Stimulated activated CD4-positive, alpha-beta T cell treated with anti-CD3 and anti-CD28 coated beads, Interleukin-2, amount 100 ng/mL, for 4 hours (primary cell): ENCODE measurements at regions not wholly inside any gene's neighbourhood (a gene's known extent, or its start where the extent isn't known, plus 50 kb on each side); places are given as distances from the start of the nearest gene placed in this dataset.
A peak's percentile ranks its signal among the peaks of the same experiment; 100 is the strongest.

ENCODE experiments used
- DNase-seq: peaks from one replicate; pipeline ENCODE4 v3.0.0-alpha.2; 2020; ENCODE audit warnings: low read depth

DNA sequence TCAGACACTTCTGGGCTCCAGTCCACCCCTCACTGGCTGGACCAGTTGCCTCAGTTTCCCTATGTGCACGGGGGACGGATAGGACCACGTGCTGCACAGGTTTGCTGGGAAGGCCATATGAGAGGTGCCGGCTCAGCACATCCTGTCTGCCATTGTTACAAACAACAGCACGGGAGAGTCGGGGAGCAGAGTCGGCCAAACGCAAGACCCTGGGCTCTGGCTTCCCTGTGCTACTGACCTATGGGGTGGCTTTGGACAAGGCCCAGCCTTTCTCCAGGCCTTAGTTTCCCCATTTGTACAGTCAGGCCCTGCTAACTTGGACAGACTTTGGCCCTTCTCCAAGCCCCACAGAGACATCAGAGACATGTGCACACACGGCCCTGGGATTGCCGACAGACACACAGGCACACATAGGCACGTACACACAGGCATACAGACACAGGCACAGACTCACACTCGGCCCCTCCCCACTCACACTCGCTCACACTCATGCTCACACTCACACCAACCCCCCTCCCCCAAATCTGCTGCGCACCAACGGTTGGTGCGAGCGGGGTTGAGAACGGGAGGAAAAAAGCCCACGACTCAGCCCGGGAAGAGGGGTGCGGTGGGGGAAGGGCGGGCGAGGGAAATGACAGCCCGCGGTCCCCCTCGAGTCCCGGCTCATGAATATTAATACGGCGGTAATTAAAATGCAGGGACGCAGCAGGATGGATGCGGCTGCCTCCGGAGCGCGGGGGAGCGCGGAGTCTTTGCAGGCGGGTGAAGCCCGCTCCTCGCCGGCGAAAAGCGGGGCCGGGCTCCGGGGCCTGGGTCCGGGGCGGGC lies 133.0 kb downstream of the C9orf50 start:
- DNase-seq: peak; percentile 59

DNA sequence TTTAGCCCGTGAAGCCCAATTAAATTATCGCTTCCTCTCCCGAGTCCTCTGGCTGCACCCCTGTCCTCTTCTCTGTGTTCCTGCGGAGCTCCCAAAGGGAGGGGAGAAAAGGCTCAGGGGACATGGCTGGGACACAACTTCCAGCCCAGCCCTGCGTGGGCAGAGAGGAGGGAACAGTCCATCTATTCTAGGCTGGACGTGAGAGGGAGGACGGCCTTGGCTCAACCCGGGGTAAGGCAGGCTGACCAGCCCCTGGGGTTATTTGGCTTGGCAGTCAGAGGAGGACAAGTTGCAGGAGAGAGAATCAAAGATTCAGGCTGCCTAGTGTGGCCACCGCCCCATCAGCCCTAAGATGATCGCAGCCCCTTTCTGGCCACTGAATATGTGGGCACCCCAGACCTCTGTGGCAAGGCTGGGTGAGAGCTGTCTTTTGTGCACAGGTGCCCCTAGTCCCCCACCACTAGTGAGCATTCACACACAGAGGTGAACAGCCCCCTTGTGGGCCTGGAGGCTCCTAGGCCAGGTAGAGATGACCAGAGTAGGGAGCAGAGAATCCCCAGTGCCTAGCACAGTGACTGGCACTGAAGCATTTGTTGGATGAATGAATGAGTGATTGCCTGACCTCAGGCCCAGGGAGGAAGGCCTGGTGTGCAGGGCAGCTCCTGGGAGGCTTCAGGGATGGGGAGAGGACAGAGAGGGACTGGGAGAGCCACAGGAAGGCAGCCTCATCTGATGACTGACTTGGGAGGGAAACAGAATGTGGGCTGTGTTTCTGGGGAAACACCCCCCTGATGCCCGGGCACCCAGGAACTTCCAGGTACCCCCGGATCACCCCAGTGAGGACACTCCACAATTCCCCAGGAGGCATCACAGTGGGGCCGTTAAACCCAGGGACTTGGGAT lies 133.9 kb downstream of the C9orf50 start:
- no peak for DNase-seq

DNA sequence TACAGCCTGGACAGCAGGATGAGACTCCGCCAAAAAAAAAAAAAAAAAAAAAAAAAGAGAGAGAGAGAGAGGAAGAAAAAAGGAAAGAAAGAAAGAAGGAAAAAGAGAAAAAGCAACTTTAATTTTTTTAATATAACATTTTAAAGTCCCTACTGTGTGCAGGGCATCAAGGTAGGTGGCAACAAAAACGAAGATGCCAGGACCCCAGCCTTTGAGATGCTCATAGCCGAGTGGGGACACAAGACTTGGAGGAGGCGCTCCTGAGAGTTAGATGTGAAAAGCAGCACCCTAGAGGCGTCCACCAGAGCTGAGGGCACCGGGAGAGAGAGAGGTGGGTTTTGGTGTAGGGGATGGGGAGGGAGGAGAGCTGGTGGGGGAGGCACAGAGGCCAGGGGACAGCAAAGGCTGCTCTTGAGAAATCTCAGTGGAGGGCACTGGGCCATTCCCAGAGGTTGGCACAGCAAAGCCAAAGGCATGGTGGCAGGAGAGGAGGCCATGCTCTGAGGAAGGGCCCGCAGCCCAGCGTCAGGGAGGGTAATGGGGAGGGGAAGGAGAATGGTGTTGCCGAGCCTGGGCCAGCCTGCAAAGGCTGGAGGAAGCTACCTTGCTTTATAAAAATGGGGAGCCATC lies 135.6 kb downstream of the C9orf50 start:
- no peak for DNase-seq

DNA sequence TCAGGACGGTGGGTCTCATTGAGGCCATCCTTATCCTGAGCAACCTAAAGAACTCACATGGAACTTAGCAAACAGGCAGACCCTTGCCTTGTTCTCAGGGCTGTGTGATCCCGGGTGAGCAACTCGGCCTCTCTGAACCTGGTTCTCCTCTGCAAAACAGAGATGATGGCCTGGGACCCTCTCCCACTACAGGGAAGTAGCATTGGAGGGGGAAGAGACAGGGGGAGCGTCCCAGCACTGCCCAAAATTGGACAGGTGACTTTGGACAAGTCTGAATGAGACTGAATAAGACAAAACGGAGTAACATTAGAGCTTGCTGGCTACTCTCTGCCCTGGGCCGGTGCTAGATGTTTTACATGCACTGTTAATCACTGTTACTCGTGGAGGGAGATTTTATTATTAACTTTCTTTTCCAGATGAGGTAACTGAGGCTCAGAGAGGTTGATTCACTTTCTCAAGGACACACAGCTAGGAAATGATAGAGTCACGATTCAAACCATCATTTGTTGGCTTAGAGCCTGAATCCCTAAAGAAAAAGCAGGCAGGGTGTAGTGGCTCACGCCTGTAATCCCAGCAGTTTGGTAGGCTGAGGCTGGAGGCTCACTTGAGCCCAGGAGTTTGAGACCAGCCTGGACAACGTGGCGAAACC lies 136.4 kb downstream of the C9orf50 start:
- no peak for DNase-seq

DNA sequence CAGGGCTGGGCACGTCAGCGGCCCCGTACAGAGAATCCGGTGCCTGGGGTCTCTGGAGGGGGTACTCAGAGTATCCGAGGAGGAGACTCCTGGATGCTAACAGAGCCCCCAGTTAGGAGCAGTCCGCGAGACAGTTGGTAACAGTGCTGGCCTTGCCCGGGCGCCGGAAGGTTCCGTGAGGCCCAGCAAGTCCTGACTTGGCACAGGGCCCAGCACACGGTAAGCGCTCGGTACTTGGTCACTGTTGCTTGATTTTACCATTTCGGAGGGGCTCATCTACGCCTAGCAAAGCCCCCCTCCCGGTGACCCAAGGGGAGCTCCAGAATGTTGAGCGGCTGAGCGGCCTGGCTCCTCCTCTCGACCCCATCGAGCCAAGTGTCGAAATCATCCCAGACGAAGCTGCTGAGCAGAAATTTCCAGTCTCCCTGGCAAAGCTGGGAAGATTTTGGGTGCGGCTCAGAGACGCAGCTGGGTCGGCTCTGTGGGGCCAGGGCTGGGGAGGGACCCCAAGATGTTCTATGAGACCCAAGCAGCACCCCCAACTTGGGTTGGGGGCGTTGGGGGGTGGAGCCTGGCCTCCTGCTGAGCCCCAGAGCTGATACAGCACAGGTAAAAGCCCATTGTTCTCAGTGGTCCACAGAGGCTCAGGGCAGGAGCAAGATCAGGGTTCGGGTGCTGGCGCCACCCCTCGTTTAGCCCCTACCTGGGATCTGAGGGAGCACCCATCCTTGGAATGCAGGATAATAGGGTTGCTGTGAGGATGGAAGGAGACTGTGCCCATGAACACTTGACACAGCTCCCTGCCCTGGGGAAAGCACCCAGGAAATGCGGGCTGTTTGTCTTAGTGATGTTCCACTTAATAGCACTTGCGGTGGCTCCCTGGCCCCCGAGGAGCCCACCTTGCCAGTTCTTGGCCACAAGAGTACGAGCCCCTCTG lies 137.2 kb downstream of the C9orf50 start:
- DNase-seq: no peak

DNA sequence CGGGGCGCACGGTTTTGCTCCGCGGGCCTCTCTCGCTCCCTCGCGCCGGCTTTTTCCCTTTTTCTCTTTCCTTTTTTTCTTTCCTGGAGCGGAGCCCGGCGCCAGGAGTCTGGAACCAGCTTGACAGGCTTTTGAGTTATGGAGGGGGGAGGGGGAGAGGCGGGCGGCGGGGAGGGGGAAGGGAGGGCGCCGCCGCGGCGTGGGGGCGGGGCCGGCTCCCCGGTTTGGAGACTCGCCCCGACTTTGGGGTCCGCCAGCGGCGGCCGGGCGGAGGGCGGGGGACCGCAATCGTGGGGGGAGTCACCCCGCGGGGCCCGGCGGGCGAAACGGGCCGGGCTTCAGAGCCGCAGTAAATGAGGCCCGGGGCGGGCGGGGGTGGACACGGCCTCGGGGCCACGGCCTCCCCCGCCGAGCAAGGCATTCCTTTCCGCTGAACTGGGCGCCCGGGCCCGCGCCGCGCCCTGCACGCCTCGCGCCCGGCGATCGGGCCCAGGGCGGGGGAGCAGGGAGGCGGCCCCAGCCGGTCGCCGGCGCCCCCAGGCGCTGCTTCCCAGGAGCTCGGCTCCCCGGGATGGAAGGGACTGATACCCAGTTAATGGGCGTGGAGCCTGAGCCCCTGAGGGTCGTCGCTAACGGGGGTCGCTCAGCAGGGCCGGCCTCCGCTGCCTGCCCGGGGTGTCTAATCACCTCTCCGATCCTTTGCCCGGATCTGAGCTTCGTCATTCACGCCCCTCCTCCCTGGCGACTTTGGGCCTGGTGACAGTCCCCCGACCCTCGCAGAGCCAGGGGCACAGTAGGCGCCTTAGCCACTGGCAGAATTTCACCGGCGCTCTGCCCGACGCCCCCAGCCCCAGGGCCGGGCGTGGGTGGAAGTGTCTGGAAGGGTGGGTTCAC lies 138.1 kb downstream of the C9orf50 start:
- no peak for DNase-seq

DNA sequence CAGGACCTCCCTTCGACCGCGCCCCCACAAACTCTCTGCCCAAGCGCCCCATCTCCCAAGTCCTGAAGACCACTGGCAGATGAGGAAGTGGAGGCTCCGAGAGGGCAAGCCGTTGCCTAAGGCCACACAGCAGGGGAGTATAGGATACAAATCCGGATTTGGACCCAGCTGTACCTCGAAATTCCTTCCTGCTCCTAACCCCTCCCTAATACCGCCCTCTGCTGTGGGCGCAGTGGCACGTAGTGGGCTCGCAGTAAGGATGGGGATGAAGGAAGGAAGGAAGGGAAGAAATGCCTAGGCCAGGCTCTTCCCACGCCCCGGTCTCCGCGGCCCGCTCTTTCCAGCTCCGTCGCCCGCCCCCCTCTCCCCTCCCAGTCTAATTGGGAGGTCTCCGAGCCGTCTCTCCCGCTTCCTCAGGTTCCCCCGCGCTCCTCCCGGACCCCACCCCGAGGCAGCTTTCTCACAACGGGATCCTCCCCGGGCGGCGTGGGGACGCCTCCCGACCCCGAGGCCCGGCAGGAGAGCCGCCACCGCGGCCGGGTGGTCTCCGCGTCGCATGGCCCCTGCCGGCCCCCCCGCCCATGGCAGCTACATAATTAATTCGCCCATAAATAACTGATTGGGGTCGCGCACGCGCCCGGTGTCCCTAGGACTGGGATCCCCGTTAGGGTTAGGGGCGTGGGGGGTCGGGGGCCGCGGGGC lies 138.9 kb downstream of the C9orf50 start:
- DNase-seq: no peak

DNA sequence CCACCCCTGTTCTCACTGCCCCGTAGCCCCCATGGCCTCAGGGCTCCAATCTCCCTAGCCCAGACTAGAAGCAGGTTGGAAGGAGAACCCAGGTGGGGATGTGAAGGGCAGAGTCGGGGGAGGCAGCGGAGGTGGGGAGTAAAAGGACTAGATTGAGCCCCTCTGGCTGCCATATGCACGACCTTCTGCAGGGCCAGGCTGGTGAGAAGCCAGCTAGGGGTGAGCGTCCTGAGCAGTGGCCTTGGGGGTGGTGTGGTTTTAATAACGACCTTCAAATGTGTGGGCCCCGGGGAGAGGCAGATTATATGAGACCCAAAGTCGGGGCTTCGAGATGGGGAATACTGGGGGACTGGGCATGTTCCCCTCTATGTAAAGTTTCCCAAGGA lies 139.5 kb downstream of the C9orf50 start:
- DNase-seq: no peak

DNA sequence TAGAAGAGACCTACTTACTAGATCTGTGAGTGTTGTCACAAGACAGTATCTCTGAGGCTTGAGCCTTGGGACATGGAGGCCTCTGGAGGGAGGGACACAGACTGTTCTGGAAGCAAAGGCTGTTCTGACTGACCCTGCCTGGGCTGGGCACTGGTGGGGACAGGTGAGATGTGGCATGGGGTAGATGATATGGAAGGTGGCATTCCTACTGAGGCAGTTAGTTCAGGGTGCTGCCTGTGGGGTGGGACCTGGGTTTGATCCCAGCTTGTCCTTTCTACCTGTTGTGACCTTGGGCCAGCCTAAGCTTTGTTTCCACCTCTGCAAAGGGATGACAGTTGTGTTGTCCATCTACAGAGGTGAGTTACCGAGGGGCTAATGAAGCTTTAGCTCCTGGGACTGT lies 140.2 kb downstream of the C9orf50 start:
- DNase-seq: no peak

DNA sequence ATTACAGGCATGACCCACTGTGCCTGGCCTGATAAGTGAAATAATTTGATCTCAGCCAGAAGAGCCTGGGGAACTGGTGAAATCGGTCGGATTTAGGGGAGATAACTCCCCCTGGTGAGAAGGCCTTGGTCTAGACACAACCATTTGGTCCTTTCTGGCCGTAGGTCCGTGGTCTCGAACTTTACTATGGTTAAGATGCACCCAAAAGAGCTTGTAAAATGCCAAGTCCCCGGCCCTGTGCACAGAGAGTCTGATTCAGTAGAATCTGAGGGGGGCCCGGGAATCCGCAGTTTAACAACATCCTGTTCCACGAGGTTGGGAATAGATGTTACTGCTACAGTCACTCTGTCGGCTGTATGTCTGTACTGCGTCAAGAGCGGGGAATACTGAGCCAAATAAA lies 140.7 kb downstream of the C9orf50 start:
- DNase-seq: no peak

DNA sequence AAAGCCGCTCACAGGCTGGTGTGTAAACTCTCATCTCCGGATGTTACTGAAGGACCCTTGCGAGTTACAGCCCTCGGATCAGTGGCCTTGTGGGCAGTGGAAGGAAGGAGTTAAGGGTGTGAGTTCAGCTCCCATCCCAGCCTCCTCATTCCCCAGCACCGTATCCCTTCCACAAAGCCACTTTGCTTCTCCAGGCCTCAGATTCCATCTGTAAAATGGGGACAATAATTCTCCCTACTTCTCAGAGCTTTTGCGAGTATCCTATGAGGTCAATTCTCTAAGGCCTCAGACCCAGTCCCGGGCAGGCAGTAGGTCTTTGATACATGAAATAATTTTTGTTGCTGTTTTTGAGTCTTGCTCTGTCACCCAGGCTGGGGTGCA lies 141.3 kb downstream of the C9orf50 start:
- no peak for DNase-seq

DNA sequence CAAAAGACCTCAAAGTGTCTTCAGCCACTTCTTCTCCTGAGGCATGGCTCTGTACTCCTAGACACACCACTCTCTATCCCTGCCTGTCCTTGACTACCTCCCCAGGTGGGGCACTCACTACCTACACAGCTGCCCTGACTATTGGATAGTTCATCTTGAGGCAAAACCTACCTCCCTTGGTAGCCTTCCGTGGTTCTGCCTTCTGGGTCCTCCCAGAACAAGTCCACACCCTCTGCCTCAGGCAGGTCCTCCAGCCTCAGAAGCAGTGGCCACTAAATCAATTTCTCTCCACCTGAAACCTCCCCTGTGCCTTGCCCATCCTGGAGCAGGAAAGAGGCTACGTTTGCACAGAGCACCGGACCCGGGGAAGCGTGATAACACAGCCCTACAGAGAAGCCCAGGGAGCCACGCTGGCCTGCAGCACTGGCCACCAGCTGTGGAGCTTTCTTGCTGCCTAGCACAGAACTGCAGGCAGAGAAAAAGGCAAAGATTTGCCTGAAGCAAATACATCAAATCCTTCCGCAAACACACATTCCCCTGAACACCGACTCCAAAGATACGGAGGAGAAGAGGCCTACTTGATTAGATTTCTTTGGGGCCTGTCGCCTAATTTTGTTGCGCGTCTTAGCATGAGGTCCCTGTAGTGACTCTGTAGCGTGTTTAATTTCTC lies 141.8 kb downstream of the C9orf50 start:
- no peak for DNase-seq

DNA sequence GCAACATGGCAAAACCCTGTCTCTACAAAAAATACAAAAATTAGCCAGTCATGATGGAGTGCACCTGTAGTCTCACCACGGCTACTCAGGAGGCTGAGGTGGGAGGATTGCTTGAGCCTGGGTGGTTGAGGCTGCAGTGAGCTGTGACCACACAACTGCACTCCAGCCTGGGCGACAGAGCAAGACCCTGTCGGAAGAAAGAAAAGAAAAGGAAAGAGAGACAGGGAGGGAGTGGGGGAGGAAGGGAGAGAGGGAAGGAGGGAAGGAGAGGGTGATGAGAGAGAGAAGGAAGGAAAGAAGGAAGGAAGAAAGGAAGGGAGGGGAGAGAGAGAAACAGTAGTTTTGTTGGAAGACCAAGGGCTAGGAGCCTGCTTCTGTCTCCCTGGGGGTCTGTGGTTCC lies 142.4 kb downstream of the C9orf50 start:
- no peak for DNase-seq

DNA sequence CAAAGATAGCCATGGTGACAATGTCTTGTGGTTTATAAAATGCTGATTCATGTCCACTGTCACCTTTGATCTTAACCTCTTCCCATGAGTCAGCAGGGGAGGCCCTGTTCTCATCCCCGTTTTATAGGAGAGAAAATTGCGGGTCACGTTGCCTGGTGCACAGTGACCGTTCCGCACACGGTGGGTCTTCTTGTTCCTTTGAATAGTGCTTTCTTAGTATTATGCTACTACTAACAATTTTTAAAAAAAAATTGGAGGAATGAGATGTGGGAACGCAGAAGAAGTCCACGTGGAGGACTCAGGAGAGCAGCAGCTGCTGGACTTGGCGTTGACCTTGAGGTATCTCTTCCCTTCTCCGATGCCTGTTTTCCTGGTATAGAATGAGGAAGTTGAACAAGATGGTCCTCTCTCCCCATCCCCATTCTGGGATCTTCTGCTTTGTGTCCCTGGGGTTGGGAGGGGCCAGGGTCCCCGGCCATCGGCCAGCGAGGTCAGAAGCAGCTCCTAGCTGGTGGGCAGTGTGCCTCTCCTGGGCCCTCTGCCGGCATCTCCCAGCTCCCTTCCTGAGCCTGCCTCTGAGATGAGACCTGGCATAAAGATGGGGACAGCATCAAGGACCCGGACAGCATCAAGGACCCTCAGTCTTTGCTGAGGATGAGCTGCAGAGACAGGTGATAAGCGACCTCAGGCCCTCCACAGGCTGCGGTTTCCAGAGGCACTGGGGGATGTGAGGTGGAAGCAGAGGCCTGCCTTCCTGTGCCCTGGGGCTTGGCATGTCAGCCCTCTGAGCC lies 143.9 kb downstream of the C9orf50 start:
- no peak for DNase-seq

DNA sequence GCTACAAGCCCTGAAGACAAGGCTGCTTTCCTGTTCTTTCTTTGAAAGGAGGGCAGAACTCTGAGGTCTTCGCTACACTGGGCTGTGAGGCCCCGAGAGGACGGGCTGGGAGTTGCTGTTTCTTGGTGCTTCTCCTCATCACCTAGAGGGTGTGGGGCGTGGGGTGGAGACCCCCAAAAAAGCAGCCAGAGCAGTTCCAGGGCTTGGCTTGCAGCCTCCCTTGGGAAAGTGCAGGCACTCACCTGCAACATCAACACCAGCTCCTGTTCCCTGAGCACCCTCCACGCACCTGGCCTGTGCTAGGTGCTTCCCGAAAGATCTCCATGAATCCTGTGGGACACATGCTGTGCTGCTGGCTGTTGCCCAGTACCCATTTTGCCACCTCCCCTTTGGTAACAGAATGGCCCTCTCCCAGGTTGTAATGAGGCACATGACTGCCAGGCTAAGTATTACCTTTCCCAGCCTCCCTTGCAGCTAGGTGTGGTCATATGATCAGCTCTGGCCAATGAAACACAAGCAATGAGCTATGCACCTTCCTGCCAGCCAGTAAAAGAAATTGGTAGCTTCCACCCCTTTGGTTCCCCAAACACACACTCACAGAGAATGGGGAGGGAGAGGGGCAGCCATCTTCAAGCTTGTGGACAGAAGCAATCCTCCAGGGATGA lies 146.0 kb downstream of the C9orf50 start:
- no peak for DNase-seq

DNA sequence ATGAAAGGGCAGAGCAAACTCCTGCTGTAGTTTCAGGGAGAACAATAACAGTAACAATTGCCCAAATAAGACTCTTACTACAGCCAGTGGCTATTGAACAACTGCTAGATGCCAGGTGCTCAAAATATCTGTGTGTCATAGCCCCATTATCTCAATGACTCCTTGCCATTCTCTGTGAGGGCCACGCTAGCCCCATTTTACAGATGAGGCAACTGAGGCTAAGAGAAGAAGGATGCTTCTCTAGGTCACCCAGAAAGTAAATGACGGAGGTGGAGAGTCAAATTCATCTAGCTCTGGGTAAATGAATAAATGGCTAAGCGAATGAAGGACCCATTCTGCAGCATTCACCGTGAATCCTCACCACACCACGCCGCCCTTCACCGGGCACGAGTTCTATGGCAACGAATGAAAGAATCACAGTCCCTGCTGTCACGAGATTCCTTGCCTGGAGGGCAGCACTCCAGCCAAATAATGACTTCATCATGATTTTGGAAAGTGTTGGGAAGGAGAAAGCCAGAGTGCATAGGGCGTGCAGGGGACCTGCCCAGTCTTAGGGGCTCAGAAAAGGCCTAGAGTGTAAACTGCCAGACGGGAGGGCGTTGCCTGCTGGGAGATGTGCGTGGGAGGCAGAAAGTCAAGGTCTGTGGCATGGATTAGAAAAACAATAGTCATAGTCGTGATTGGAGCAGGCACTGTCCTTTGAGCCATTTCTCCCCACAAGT lies 147.2 kb downstream of the C9orf50 start:
- DNase-seq: no peak

DNA sequence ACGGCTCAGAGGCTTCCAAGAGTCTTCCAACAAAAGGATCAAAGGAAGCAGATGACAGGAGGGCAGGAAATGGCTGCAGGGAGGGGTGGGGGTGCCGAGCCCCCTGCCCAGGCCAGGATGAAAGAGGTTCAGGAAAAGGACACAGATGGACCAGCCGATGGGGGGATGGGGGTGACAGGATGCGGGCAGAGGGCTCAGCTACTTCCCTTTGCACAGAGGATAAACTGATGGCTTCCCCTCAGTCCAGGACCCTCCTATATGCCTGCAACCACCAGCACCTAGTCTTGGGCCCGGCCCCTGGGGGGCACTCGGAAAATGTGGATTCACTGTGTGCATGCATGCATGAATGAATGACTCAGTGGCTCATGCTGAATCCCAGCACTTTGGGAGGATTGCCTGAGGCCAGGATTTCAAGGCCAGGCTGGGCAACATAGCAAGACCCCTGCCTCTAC lies 148.2 kb downstream of the C9orf50 start:
- no peak for DNase-seq
